GM18858 (cell line): ENCODE measurements at regions not wholly inside any gene's neighbourhood (a gene's known extent, or its start where the extent isn't known, plus 50 kb on each side); places are given as distances from the start of the nearest gene placed in this dataset.
"Not testable (repeated sequence)": the region's sequence is repeated elsewhere in the genome, so short reads cannot be mapped to it uniquely, and the experiment has no call there.

Experiments
- ATAC-seq: cut with Tn5 transposase; IDR thresholded peaks from one replicate; pipeline ENCODE4 v1.9.1; 2021; ENCODE audit not compliant: unreplicated experiment

DNA sequence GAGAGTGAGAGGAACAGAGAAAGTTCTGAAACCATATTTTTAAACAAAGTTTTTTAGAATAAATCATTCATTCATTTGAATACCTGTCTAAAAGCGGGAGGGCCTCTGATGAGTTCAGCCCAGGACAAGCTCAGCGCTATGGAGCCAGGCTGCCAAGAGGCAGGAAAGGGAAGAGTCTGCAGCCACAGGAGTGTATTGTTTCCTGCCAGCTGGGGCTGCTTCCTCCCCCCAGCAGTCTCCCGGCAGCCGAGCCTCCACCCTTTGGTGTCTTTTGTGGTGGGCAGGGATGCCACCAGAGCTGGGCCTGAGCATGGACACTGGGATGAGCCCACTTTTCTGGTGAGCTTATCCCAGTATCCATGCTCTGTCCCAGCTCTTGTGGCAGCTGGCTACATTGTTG lies 199.5 kb upstream of the TPRG1 start:
- ATAC-seq = no peak

DNA sequence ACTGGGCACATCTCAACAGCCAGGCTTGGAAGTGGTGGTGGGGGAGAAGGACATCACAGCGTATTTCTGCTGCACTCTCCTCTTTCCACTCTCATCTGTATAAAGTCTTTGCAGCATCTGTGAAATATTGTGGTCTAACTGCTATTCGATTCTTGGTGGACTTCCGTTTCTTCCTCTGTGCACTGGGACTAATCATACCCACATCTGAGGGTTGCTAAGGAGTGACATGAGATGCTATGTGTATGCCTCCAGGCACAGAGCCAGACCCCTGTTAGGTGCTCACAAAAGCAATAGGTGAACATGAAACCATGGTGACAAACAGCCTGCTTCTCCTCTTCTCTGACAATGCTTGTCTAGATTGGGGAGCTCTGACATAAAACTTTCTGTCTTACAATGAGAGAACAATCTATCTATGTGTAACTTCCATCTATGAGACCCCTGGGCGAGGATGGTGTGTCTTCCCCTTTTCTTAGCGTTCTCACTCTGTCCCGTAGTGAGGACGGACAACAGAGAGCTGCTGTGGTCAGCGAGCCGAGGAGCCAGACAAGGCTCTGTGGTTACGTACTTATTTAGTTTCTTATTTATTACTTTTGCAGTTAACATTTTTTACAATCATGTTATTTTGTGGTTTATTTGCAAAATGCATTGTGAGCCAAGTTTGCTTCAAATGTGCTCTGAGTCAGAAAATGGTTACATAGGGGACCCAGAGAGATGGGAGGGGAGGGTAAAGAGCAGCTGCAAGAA lies 196.7 kb upstream of the TPRG1 start:
- ATAC-seq = no peak

DNA sequence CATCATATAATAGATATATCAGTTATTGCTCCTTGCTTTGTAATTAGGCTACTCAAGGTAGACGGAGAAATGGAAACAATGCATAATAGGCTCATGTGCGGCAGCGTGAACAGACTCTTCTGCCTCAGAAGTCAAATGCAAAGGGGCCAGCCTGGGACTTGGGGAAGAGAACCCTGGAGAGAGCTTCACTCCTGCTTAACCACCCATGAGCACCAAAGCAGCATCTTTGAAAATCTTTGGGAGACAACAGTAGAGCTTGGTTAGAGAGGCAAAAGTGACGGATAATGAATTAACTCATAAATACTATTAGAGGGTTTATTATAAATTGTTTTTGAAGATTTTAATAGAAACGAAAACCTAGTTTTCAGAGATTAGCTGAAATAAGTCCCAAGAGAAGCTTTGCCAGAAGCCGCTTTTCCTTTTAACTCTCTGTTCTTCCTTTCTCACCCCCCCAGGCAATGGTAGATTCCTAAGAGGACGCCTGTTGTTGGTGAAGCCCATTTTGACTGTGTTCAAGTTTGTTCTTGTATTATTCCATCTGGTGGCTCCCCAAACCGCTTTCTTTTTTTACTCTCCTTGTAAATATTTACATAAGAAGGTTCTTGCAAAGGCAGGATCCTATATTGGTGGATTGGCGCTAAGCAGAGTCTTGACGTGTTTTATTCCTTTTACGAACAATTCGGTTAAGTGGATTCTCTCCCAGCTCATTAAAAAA lies 196.0 kb upstream of the TPRG1 start:
- no peak for ATAC-seq

DNA sequence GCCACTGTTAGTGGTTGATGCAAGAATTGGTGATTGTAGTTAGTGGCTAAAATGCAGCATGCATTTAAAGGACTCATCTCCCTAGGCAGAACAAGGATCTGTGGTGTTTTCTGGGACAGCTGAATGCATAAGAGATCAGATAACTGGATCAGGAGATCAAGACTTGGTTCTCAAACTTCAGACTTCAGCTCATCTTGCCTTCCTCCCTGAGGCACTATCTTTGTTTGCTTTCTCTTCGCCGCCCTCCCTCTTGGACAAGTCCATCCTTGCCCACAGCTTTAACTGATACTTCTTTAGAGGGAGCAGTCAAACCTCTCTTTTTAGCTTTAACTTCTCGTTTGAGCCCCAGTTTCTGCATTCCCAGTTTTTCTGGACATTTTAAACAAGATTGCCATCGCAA lies 195.4 kb upstream of the TPRG1 start:
- no peak for ATAC-seq

DNA sequence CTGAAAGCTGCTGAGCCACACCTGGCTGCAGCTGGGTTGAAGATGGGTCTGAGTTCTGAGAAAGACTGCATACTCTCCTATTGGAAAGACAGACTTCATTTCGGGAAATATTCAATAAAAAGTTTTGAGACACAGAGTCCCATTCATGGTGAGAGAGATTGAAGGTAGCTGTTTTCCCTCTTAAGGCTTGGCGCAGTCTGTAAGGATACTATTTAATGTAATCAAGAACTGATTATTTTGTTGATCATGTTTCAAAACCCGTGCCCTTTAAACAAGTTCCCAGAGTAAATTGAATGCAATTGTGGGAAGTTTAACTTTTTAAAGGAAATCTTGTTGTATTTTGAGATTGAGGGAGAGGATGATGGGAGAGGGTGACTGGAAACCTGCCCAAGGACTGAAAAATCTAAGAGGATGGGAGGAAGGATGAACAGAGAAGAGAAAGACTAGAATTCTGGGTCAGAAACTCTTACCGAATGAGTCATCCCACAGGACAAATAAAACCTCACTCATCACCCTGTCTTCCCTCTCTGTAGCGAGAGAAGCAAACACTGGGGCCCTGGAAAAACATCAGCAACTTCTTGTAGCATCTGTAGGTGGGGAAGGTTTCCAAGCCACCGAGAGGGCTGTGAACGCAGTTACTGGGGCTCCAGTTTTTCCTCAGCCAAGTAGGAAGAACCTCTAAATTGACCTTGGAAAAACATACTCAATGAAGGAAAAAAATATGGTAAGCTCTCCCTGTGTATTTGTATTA lies 193.2 kb upstream of the TPRG1 start:
- ATAC-seq = no peak

DNA sequence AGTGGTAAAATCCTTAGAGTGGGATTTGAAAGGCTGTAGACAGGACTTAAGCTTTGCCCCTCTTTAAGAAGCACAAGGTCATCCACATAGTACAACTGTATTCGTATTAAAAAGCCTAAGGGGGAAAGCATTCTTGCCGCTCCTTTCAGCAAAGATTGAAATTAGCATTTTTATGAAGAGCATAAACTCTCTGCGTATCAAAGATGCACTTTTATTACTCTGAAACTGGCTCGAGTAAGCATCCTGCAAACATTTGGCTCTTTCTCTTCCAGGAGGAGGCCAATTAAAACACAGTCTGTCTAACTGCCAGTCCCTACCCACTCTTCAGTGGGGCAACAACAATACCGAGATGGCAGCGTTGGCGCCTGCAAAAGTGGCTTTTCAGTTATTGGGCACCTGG lies 192.5 kb upstream of the TPRG1 start:
- no peak for ATAC-seq

DNA sequence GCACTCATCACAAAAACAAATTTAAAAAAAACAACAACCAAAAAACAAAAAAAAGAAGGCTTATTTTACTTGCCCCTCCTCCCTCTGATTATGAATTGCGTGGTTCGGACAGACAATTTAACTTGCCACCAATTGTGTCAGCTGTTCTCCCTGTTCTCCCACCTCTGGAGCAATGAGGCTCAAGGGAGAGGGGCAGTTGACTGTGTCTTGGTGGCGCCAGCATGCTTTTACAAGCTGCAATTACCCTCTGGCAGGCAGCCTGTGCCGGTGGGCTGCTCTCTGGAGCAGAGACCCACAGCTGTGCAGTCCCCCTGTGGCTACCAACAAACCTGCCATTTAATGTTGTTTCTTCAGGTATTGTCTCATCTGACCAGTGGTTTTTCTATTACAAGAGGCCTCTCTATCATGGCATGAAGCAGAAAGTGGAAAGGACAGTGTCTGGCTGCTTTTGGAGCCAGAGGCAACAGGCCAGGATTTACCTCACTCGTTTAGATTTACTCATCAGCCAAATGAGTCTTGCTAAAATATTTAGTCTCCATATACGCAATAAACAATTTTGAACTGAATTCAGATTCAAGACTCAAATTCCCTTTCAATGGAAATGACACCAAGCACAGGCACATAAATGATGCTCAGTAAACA lies 192.0 kb upstream of the TPRG1 start:
- ATAC-seq = no peak

DNA sequence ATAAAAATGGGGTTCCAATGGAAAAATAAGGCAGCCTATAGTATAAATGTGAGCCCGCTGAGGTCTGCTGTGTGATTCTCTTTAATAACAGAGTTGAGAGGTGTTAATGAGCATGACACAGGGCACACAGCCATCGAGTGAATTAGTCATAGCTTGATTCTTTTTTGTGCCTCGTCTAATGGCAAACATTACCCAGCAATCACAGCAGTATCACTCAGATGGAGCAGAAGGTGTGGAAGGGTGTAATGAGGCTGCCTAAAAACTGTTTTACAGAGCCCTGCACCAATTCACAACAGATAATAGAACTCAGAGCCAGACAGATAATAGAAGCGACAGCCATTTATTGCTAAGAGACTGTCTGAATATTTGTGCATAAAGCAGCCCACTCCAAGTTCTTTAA lies 178.6 kb upstream of the TPRG1 start:
- no peak for ATAC-seq

DNA sequence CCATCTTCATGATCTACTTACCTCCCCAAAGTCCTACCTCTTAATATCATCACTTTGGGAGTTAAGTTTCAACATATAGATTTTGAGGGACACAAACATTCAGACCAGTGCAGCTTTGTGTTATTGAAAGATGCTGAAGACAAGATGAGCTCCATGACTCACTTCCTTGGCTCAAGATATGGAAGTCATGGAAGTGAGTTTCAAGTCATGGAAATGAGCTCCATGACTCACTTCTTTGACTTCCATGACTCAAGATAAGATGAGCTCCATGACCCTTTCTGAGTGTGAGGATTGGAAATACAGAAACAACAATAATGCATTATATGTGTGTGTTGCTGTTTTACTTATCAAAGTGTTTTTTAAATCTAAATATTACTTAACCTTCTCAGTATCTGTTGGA lies 170.2 kb upstream of the TPRG1 start:
- no peak for ATAC-seq

DNA sequence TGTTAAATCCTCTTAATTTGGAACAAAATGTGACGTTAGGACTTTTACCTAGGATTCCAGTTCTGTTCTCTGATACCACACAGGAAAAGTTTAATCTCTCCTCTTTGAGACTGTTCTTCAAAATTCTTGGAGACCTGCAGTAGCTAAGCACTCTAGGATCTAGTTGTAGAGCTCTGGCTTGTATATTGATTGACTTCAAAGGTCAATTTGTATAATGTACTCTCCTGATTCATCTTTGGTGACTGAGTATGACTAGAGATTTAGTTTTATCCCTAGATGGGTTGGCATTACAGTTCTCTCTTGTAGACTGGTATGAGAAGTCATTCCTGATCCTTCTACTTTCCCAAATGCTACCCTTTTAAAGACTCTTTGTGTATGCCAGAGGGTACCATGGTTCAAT lies 168.4 kb upstream of the TPRG1 start:
- ATAC-seq = no peak

DNA sequence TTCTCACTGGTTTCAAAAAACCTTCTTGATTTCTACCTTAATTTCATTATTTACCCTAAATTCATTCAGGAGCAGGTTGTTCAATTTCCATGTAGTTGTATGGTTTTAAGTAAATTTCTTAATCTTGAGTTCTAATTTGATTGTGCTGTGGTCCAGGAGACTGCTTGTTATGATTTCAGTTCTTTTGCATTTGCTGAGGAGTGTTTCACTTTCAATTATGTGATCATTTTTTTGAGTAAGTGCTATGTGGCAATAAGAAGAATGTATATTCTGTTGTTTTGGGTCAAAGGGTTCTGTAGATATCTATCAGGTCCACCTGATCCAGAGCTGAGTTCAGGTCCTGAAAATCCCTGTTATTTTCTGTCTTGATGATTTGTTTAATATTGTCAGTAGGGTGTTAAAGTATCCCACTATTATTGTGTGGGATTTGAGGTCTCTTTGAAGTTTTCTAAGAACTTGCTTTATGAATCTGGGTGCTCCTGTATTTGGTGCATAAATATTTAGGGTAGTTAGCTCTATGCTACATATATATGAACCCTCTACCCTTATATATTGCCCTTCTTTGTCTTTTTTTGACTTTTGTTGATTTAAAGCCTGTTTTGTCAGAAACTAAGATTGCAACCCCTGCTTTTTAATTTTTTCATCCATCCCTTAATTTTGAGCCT lies 158.4 kb upstream of the TPRG1 start:
- no peak for ATAC-seq

DNA sequence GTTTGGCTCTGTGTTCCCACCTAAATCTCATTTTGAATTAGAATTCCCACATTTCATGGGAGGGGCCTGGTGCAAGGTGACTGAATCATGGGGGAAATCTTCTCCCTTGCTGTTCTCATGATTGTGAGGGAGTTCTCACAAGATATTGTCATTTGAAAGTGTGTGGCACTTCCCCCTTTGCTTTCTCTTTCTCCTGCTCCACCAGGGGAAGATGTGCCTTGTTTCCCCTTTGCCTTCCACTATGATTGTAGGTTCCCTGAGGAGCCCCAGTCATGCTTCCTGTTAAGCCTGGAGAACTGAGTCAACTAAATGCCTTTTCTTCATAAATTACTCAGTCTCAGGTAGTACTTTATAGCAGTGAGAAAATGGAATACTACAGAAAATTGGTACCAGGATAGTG lies 157.2 kb upstream of the TPRG1 start:
- no peak for ATAC-seq

DNA sequence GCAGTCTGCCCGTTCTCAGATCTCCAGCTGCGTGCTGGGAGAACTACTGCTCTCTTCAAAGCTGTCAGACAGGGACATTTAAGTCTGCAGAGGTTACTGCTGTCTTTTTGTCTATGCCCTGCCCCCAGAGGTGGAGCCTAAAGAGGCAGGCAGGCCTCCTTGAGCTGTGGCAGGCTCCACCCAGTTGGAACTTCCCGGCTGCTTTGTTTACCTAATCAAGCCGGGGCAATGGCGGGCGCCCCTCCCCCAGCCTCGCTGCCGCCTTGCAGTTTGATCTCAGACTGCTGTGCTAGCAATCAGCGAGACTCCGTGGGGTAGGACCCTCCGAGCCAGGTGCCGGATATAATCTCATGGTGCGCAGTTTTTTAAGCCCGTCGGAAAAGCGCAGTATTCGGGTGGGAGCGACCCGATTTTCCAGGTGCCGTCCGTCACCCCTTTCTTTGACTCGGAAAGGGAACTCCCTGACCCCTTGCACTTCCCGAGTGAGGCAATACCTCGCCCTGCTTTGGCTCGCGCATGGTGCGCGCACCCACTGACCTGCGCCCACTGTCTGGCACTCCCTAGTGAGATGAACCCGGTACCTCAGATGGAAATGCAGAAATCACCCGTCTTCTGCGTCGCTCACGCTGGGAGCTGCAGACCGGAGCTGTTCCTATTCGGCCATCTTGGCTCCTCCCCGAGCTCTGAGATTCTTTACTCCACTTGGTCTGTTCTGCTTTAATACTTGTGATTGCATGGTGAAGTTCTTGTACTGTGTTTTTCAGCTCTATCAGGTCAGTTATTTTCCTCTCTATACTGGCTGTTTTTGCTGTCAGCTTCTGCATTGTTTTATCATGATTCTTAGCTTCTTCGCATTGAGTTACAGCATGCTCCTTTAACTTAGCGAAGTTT lies 148.9 kb upstream of the TPRG1 start:
- not testable (repeated sequence) for ATAC-seq

DNA sequence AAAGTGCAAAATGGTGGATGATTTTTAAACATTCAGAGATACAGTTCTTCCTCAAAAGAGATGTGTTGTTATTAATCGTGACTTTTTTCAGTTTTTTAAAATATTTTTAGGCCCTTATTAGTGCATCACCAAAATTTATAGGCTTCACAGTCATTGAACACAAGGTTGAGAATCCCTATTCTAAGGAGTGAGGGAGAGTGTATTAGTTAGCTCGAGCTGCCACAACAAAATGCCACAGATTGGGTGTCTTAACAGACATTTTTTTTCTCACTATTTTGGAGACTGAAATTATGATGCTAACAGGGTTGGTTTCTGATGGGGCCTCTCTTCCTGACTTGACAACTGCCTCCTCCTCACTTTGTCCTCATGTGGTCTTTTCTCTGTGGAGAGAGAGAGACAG lies 145.9 kb upstream of the TPRG1 start:
- ATAC-seq = no peak

DNA sequence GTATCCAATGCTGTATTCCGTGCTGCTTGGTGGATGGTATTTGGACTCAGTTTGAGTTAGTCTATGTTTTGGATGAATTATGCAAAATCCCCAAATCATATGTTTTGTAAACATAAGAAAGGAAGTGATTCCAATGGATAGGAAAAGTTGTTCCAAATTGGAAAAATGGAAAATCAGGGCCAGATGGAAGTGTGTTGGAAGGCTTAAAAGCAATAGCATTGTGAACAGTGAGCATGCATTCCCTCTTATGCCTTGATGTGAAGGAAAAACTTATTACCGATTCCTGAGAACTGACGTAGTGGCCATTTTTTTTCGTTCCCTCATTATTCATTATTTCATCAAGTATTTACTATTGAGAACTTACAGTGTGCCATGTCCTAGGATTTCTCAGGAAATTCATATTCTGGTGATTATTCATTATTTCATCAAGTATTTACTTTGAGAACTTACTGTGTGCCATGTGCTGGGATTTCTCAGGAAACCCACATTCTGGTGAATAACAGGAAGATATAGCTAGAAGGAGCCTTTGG lies 144.1 kb upstream of the TPRG1 start:
- no peak for ATAC-seq

DNA sequence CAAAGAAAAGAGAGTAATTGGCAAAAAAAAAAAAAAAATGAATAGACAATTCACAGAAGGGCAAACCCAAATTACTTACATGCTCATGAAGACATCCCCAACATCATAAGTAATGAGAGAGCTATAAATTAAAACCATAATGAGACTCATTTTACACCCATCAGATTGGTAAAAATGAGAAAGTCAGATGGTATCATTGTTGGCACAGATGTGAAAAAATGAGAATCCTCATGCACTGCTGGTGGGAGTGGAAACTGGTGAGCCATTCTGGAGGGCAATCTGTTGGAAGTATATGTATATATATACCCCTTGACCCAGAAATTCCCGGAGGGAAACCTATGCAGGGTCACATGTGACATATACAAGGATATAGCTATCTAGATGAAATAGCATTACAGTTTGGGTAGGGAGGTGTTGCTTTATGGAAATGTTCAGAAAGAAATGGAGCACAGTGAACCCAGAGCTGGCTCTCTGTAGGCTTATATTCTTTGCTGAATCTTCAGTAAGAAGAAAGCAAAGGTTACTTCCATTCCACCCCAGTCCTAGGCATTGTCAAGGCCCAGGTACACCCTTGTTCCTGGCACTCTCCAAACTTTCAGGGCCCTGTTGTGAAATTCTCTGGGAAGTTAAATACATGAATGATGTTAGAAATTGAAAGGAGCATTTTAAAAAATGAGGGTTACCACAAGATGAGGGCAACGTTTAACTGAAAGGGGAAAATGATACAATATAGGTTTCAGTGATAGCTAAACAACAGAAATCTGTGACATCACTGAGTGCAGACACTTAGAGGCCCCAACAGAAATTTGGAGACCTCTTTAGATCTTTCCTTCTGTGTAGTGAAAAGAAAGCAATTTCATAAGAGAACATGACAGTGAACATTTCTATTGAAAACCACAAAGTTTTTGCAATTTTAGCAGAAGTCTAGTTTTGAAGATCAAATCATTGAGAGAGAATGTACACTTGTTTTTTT lies 132.7 kb upstream of the TPRG1 start:
- ATAC-seq = no peak

DNA sequence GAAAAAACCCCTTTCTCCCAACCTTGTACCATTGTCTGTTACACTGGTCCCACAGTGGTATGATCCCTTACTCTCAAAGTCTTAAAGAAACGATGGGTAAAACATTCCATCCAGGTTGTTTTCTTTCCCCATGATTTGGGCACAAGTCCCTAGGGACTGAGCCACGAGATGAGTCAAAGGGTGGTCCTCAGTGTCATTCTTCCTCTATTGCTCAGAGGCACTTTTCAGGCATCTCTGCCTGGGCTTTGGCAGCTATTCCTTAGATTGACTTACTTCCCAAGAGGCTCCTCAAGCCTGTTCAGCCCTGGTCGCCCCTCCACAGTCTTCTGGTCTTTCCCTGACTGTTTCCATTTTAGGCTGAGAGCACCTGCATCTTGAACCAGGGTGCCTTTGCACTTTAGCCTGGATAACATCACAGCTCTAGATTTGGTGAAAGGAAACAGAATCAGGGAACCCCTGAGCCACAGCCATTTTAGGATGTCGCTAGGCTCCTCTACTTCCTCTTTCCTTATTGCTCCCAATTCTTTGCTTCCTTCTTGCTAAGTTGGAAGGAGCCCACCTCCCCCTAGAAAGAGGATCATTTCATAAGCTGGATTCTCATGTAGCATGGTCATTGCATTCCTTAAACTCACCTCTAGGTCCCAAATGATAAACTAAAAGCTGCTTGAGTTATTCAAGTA lies 131.0 kb upstream of the TPRG1 start:
- no peak for ATAC-seq

DNA sequence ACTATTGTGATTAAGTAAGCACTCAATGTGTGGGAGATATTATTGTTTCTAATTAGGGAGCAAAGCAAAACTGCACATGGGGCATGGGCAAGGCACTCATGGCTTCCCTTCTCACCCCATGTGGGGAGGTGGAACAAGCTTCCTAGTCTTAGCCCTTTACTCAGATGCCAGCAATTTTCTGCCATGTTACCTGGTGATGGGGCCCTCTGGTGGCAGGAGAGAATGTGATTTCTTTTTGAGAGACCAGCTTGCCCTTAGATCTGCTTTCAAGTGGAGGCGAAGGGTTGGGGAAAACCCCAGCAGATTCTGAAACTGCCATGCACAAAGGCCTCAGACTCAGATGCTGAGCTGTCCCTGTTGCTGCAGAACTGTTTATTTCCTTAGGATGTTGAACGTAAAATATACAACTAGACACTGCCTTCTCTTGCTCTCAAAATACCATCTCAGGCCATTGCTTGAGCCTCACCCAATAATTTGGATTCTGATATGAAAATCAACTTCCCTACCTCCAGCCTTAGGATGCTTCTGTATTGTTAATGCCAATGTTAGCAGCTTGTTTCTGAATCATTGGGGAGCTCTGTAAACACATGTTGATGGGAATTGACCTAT lies 130.2 kb upstream of the TPRG1 start:
- ATAC-seq = peak; percentile 98
